ENCODE measurements at regions not wholly inside any gene's neighbourhood (a gene's known extent, or its start where the extent isn't known, plus 50 kb on each side); places are given as distances from the start of the nearest gene placed in this dataset.
"Not testable (repeated sequence)": the region's sequence is repeated elsewhere in the genome, so short reads cannot be mapped to it uniquely, and the experiment has no call there.

GRCh38 chr14:86331341-86331740 lies 801.4 kb downstream of the FLRT2 start:
- WGBS, 2 donors: 84% methylated on average over 3 of the region's 3 CpGs

GRCh38 chr14:86321151-86321550 lies 791.2 kb downstream of the FLRT2 start:
- WGBS, 2 donors: 56 to 58% methylated on average over 3 of the region's 3 CpGs
- H3K27me3 ChIP-seq: no peaks in the 10 kb centered on the region
- no peak for DNase-seq (ENCODE audit: low spot score in 2 of 2)
- H3K36me3 ChIP-seq: no peaks in the 10 kb centered on the region
- no peak overlapping the region for H3K4me3 ChIP-seq
- H3K27ac ChIP-seq: no peak overlapping the region
- no peak for TF ChIP-seq POLR2A (IDR thresholded peaks at IDR 0.05)
- TF ChIP-seq, protein P1, sequence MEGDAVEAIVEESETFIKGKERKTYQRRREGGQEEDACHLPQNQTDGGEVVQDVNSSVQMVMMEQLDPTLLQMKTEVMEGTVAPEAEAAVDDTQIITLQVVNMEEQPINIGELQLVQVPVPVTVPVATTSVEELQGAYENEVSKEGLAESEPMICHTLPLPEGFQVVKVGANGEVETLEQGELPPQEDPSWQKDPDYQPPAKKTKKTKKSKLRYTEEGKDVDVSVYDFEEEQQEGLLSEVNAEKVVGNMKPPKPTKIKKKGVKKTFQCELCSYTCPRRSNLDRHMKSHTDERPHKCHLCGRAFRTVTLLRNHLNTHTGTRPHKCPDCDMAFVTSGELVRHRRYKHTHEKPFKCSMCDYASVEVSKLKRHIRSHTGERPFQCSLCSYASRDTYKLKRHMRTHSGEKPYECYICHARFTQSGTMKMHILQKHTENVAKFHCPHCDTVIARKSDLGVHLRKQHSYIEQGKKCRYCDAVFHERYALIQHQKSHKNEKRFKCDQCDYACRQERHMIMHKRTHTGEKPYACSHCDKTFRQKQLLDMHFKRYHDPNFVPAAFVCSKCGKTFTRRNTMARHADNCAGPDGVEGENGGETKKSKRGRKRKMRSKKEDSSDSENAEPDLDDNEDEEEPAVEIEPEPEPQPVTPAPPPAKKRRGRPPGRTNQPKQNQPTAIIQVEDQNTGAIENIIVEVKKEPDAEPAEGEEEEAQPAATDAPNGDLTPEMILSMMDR (IDR thresholded peaks at IDR 0.05): no peak
- TF ChIP-seq EP300 (IDR thresholded peaks at IDR 0.05): no peak
- H3K9me3 ChIP-seq: no peaks in the 10 kb centered on the region
- no peaks in the 10 kb centered on the region for H3K4me1 ChIP-seq

More at GRCh38 chr14:86331341-86331740, 801.4 kb downstream of the FLRT2 start:
- TF ChIP-seq, protein P1 (IDR thresholded peaks at IDR 0.05): no peak
- no peak for TF ChIP-seq POLR2A (IDR thresholded peaks at IDR 0.05)
- Histone ChIP-seq H3K27ac (no peak overlapping the region), H3K4me3 (no peak overlapping the region), H3K27me3 (no peaks in the 10 kb centered on the region), H3K4me1 (no peaks in the 10 kb centered on the region), H3K36me3 (no peaks in the 10 kb centered on the region), H3K9me3 (no peaks in the 10 kb centered on the region)
- DNase-seq (ENCODE audit: low spot score in 2 of 2): no peak

- H3K9me3 ChIP-seq; H3K27me3 ChIP-seq; H3K4me1 ChIP-seq; H3K36me3 ChIP-seq; H3K27ac ChIP-seq; DNase-seq (ENCODE audit: low spot score in 2 of 2); H3K4me3 ChIP-seq: not testable (repeated sequence)
- 93 to 94% methylated on average over 19 of the region's 19 CpGs for WGBS, 2 donors
Measured at GRCh38 chr14:86312154-86312665, 782.3 kb downstream of the FLRT2 start.

DNA sequence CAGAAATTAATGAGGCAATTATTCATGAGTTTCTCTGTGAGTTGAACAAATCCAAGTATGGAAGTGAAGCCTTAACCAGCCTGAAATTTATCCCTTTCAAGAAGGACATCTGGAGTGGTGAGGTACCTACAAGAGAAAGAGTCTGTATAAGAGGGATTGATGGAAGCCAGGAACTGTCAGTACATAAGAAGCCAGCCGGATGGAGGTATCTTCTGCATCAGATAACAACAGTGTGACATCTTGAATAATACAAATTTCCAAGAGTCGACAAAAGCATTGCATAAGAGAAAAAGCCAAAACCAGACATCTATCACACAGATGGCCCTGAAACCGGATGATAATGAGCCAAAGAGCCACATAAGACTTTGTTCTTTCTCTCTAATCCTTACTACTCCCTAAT lies 781.2 kb downstream of the FLRT2 start:
- no peak for TF ChIP-seq EP300 (IDR thresholded peaks at IDR 0.05)
- Histone ChIP-seq H3K27me3 (no peaks in the 10 kb centered on the region), H3K27ac (no peak overlapping the region), H3K36me3 (no peaks in the 10 kb centered on the region), H3K4me3 (no peak overlapping the region), H3K4me1 (no peaks in the 10 kb centered on the region), H3K9me3 (no peaks in the 10 kb centered on the region)
- DNase-seq (ENCODE audit: low spot score in 2 of 2): no peak
- 89 to 92% methylated on average over 3 of the region's 3 CpGs for WGBS, 2 donors

- Histone ChIP-seq H3K27me3 (no peaks in the 10 kb centered on the region), H3K4me3 (no peak overlapping the region), H3K36me3 (no peaks in the 10 kb centered on the region), H3K27ac (no peak overlapping the region), H3K9me3 (no peaks in the 10 kb centered on the region), H3K4me1 (no peaks in the 10 kb centered on the region)
- DNase-seq (ENCODE audit: low spot score in 2 of 2): no peak
- TF ChIP-seq POLR2A (IDR thresholded peaks at IDR 0.05) (no peak), EP300 (IDR thresholded peaks at IDR 0.05) (no peak)
- TF ChIP-seq, protein P1 (IDR thresholded peaks at IDR 0.05): no peak
Measured at GRCh38 chr14:86310611-86311010, 780.7 kb downstream of the FLRT2 start.

- H3K36me3 ChIP-seq: no peaks in the 10 kb centered on the region
- H3K27me3 ChIP-seq: no peaks in the 10 kb centered on the region
- H3K27ac ChIP-seq: no peak overlapping the region
- TF ChIP-seq POLR2A (IDR thresholded peaks at IDR 0.05) (no peak), EP300 (IDR thresholded peaks at IDR 0.05) (no peak)
- TF ChIP-seq, protein P1 (IDR thresholded peaks at IDR 0.05): no peak
- 89 to 94% methylated on average over 6 of the region's 6 CpGs for WGBS, 2 donors
- no peaks in the 10 kb centered on the region for H3K9me3 ChIP-seq
- no peak for DNase-seq (ENCODE audit: low spot score in 2 of 2)
- H3K4me3 ChIP-seq: no peak overlapping the region
- H3K4me1 ChIP-seq: no peaks in the 10 kb centered on the region
Measured at GRCh38 chr14:86310148-86310547, 780.2 kb downstream of the FLRT2 start.
